A673 (cell line): ENCODE measurements at regions not wholly inside any gene's neighbourhood (a gene's known extent, or its start where the extent isn't known, plus 50 kb on each side); places are given as distances from the start of the nearest gene placed in this dataset.

Experiments
- BruUV-seq: library from RNA; stranded (reverse); fragments of 400-500 nt; replicated peaks from 2 replicates; lab custom pipeline; 2021; lab: Mats Ljungman, UMichigan
- CTCF ChIA-PET: fragments of 300-600 bp; sonication (Branson Sonifier 250); formaldehyde crosslinking; loops from one replicate; lab custom pipeline; 2022; ENCODE audit warnings: antibody characterized with exemption; lab: Charles Lee
- POLR2A ChIA-PET: fragments of 300-600 bp; sonication (Branson Sonifier 250); formaldehyde crosslinking; loops from one replicate; lab custom pipeline; 2022; ENCODE audit warnings: antibody characterized with exemption; ENCODE audit not compliant: low non-redundant PET; lab: Charles Lee
- DNase-seq: peaks from one replicate; pipeline ENCODE4 v3.0.0-alpha.2; 2015; ENCODE audit warnings: low spot score
- H3K27ac ChIP-seq: fragments of 200-600 bp; sonication (generic); 2 replicates; pipeline ENCODE4 v1.5.1; 2016; ENCODE audit warnings: mixed run types, low read depth, mild to moderate bottlenecking, mixed read lengths, antibody characterized with exemption, low read length; ENCODE audit not compliant: poor library complexity, severe bottlenecking
- H3K27me3 ChIP-seq: fragments of 200-600 bp; sonication (generic); replicated peaks from 2 replicates; pipeline ENCODE4 v1.6.1; 2017; ENCODE audit warnings: mixed run types, low read depth, mild to moderate bottlenecking, mixed read lengths, antibody characterized with exemption, low read length; ENCODE audit not compliant: insufficient read depth, poor library complexity
- H3K36me3 ChIP-seq: fragments of 200-600 bp; sonication (generic); 2 replicates; pipeline ENCODE4 v1.6.1; 2016; ENCODE audit warnings: mixed run types, mild to moderate bottlenecking, mixed read lengths, antibody characterized with exemption, low read length; ENCODE audit not compliant: insufficient read depth, poor library complexity, severe bottlenecking
- H3K4me1 ChIP-seq: fragments of 200-600 bp; sonication (generic); 2 replicates; pipeline ENCODE4 v1.6.1; 2017; ENCODE audit warnings: mixed run types, mild to moderate bottlenecking, mixed read lengths, antibody characterized with exemption, low read length; ENCODE audit not compliant: insufficient read depth, poor library complexity, severe bottlenecking
- H3K4me3 ChIP-seq: fragments of 200-600 bp; sonication (generic); 2 replicates; pipeline ENCODE4 v1.5.1; 2016; ENCODE audit warnings: low read depth, mixed run types, mild to moderate bottlenecking, mixed read lengths, low read length; ENCODE audit not compliant: poor library complexity, severe bottlenecking
- H3K9me3 ChIP-seq: fragments of 200-600 bp; sonication (generic); 2 replicates; pipeline ENCODE4 v1.6.1; 2016; ENCODE audit warnings: mixed run types, low read depth, mild to moderate bottlenecking, mixed read lengths, antibody characterized with exemption, low read length; ENCODE audit not compliant: poor library complexity, severe bottlenecking
- EZH2 ChIP-seq: fragments of 200-600 bp; sonication (generic); IDR thresholded peaks from 2 replicates; pipeline ENCODE4 v1.6.1; 2017; ENCODE audit warnings: borderline replicate concordance, low read depth, mild to moderate bottlenecking, mixed read lengths, antibody characterized with exemption, low read length; ENCODE audit not compliant: poor library complexity, severe bottlenecking
- intact Hi-C: fragments of 100-400 bp; cut with micrococcal nuclease; formaldehyde crosslinking; loops from one replicate; pipeline ENCODE4 v1.10.0; 2022; ENCODE audit not compliant: unreplicated experiment
- TF ChIP-seq, protein P1 (sequence below): fragments of 300-800, 200-600 bp; sonication (generic); conservative IDR thresholded peaks from 2 replicates; pipeline ENCODE4 v1.5.1; 2017; ENCODE audit warnings: low read depth, mild to moderate bottlenecking, antibody characterized with exemption, low read length, moderate library complexity, mixed read lengths

DNA sequence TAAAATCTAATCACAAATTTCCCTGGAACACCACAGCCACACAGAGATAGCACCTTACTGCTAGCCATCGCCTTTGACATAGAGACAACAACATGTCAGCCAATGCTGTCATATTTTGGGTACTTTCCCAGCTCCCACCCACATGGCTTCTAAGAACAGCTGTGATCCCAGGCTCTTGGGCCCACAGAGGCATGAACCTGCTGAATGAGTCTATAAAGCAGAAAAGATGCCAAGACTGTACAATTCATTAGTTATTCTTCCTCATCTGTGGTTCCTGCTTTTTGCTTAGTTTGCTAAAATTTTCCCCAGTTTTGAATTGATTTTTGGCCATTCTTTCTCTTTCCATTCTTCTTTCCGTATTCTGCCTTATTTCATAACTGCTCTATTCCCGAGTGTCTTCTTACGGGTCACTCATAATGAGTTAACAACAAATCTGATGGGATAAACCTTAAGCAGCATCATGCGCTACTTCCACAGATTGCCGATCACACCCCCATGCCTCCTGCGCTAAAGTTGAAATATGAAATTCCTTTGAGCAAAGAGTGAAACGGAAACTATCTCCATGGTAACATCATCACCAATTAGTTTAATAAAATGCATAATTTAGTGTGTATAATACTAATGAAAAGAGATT, 327.3 kb upstream of the HSF2 start:
- H3K27me3 ChIP-seq: no peaks in the 10 kb centered on the region
- POLR2A ChIA-PET: no interaction called here
- no TSS peak for BruUV-seq
- CTCF ChIA-PET: no interaction called here
- no peaks in the 10 kb centered on the region for H3K36me3 ChIP-seq
- intact Hi-C loops: no loop called here
- no peaks in the 10 kb centered on the region for H3K9me3 ChIP-seq
- peaks cover 6% of the 10 kb centered on the region for H3K4me1 ChIP-seq
- H3K4me3 ChIP-seq: no peak overlapping the region
- TF ChIP-seq EZH2: no peak
- TF ChIP-seq, protein P1, sequence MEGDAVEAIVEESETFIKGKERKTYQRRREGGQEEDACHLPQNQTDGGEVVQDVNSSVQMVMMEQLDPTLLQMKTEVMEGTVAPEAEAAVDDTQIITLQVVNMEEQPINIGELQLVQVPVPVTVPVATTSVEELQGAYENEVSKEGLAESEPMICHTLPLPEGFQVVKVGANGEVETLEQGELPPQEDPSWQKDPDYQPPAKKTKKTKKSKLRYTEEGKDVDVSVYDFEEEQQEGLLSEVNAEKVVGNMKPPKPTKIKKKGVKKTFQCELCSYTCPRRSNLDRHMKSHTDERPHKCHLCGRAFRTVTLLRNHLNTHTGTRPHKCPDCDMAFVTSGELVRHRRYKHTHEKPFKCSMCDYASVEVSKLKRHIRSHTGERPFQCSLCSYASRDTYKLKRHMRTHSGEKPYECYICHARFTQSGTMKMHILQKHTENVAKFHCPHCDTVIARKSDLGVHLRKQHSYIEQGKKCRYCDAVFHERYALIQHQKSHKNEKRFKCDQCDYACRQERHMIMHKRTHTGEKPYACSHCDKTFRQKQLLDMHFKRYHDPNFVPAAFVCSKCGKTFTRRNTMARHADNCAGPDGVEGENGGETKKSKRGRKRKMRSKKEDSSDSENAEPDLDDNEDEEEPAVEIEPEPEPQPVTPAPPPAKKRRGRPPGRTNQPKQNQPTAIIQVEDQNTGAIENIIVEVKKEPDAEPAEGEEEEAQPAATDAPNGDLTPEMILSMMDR: no peak
- DNase-seq: no peak
- no peak overlapping the region for H3K27ac ChIP-seq

DNA sequence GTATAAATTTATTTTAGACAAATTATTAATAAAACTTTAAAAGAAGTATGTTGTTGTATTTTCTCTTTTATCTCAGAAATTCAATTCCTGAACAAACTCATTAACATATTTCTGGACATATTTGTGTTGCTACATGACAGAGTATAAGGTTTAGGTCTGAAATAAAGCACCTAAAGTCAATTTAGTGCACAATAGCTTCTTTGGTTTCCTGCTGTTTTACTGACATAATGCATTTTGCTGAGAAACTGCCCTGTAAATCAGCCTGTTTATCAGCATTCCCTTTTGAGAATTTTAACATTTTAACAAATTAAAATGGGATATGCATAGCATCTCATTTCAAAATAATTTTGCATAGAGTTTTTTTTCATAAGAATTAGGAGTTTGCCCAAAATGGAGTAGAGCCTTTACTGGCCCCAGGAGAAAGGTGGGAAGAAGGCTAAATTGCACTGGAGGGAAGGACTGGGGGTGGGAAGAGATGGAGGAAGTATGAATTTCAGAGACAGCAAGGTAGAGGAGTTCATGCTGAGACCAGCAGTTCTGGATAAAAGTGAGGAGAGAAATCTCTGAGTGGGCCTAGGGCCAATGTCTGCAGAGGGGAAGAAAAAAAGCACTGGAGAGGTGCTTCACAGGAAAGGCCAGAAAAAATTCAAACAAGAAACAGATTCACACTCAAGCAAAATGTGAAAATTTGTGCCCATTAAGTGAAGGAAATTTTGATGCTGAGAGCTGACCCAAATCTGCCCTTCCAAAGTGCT, 324.2 kb upstream of the HSF2 start:
- Histone ChIP-seq H3K27me3 (no peaks in the 10 kb centered on the region), H3K36me3 (no peaks in the 10 kb centered on the region), H3K4me3 (no peak overlapping the region), H3K27ac (no peak overlapping the region), H3K4me1 (peaks cover 9% of the 10 kb centered on the region), H3K9me3 (no peaks in the 10 kb centered on the region)
- DNase-seq: no peak
- ChIA-PET POLR2A (no interaction called here), CTCF (no interaction called here)
- TF ChIP-seq EZH2: no peak
- TF ChIP-seq, protein P1: no peak
- intact Hi-C loops: no loop called here
- BruUV-seq: no TSS peak

DNA sequence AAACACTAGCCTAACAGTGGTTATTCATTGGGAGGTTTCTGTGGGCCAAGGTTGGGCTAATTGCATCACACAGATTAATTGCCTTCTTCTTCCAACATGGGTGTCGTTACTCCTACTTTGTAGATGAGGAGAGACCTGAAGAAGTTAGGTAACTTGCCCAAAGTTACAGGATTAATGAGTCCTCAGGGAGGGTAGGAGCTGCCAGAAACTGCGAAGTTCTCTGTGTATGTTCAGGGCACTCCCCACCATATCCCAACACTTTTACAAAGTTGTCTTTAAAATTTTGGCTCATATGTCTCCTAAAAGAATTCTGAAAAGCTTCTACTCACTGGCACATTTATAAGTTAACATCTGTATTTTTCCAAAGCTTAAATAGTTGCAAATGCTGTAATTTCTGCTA, 323.5 kb upstream of the HSF2 start:
- CTCF ChIA-PET: no interaction called here
- no TSS peak for BruUV-seq

More for the DNA sequence above, 323.5 kb upstream of the HSF2 start:
- Histone ChIP-seq H3K36me3 (no peaks in the 10 kb centered on the region), H3K4me1 (peaks cover 9% of the 10 kb centered on the region), H3K27me3 (no peaks in the 10 kb centered on the region), H3K4me3 (no peak overlapping the region), H3K27ac (no peak overlapping the region), H3K9me3 (no peaks in the 10 kb centered on the region)
- intact Hi-C loops: no loop called here
- no peak for TF ChIP-seq EZH2
- TF ChIP-seq, protein P1: no peak
- no peak for DNase-seq
- POLR2A ChIA-PET: no interaction called here
